GM19468 (cell line): ENCODE measurements at regions not wholly inside any gene's neighbourhood (a gene's known extent, or its start where the extent isn't known, plus 50 kb on each side); places are given as distances from the start of the nearest gene placed in this dataset.
"Not testable (repeated sequence)": the region's sequence is repeated elsewhere in the genome, so short reads cannot be mapped to it uniquely, and the experiment has no call there.

Experiments used
- ATAC-seq: cut with Tn5 transposase; IDR thresholded peaks from one replicate; pipeline ENCODE4 v1.9.1; 2021; ENCODE audit warnings: mild to moderate bottlenecking, moderate library complexity, moderate number of reproducible peaks; ENCODE audit not compliant: unreplicated experiment; ENCODE audit errors: extremely low read depth

DNA sequence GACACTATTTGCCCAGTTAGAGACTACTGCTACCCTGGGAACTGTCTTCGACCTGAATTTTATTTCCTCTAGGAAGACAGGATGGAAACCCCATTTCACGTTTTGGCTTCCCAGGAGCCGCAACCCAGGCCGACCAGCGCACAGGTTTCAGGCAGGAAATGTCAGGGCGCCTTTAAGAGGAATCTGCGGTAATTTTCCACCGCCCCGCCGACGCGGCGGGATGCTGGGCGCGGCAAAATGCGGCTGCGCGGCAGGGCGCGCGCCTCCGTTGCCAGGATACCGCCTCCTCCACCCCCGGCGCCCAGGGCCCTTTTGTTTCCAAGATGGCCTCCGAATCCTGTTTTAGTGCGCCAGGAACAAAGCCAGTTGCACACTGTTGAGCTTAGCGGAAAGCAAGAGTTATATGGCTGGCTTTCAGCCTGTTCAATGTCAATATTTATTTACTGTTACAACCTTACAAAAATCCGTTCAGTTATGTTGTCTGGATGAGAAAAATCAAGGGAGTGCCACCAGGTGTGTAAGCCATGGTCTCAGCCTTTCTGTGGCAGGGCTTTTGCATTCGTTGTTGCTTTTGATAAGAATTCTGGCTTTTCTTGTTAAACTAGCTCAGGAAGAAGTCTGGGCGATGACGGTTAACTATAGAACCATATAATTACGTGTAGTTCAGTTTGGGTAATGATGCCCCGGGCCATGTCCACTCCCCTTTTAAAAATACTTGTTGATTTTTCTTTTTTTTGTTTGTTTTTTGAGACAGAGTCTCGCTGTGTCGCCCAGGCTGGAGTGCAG, 79.7 kb upstream of the CHD2 start:
- peak; percentile 58 for ATAC-seq

DNA sequence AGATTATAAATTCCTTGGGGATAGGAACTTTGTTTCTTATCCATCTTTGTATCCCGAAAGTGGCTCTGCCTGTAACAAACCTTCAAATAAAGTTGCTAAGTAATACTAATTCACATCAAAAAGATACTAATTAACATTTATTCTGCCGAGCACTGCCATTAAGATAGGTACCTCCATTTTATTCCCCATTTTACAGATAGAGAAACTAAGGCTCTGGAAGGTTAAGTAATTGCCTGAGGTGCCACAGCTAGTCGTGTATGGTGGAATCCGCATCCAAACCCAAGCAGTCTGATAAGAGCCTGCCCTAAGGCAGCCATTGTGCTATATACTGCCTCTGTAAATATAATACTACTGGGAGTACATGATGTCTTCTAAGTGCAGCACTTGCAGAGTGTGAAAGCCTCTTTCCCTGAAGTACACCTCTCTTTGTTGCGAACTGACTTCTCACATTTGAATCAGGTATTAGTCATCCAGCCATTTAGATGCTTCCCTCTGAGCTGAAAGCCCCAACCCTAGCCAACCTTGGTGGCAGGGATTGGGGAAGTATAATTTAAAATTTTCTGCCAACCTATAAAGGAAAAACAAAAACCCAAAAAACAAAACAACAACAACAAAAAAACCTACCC, 78.5 kb upstream of the CHD2 start:
- no peak for ATAC-seq

DNA sequence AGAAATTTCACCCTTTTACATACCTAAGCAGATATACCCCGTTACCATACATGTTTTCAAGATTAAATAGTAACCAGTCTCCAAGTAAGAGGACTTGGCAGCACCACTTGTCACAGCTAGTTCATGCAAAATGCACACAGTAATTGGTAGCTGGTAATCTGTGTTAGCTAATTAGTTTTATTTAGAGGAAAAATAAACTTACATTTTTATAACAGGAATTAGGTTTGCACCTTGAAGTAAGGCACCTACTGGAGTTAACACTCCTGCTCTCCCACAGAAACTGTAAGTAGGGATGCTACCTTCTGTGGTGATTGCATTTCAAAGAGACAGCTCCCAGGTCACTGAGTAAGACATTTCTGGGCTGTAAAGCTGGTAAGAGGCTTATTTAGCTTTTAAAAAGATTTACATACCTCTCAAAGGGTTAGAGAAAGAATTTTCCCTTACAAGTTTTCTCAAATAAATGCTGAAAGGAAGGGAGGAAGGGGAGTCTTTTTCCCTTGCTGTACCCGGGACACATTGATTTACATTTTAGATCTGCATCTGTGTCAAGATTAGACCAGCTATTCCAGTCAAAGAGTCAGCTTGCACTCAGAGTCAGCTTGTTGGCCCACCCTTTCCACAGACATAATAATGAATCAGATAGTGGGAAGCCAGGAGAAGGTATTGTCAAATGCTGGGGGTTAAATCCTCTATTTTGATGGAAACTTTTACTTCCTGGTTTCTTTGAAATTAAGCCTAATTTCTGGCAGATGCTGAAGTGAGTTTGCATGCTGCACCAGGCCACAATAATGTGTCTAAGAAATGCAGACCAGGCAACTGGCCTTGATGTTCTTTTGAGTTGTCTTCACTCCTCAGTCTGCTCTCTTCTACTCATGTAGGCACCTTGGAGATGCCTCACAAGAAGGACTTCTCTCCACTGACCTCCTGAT, 77.6 kb upstream of the CHD2 start:
- no peak for ATAC-seq

DNA sequence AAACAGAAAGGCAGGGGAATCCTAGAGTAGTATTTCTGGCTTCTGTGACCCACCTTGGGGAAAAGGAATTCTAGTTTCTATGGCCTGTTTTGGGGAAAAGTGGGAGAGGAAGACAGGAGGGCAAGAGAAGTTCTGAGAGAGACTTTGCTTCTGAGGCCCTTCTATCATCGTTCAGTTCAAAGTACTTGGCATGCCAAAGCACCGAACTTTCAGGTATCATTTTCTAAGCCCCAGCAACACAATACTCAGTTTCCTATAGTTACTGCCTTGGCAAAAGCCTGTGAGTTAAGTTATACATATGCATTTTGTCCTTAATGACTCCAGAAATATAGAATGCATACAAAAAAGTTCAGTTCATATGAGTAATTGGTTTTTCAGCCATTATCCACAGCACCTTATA, 74.1 kb upstream of the CHD2 start:
- ATAC-seq: no peak

DNA sequence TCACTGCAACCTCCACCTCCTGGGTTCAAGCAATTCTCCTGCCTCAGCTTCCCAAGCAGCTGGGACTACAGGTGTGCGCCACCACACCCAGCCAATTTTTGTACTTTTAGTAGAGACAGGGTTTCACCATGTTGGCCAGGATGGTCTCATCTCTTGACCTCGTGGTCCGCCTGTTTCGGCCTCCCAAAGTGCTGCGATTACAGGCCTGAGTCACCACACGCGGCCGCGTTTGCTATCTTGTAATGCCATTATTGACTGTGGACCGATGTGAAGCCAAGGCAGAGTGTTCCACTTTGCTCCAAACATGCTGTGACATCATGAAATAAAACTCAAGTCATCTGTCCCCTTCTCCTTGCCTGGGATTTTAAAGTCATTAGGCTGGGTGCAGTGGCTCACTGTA, 72.1 kb upstream of the CHD2 start:
- ATAC-seq: not testable (repeated sequence)

DNA sequence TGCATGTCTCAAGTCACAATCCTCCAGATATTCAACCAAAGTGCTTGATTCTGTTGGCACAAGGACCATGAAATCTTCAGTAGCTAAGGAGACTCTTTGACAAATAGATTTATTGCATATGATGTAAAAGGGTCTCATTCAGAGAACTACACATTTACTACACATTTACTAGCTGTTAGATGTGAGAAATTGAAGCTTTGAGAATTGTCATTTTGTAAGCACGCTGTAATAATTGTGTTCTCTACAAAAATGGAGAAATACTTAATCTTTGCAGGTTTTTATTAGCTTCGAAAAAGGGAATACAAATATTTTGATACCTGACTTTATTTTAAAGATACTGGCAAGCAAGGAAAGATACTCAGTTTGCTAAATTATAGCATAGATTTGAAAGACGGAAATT, 70.2 kb upstream of the CHD2 start:
- no peak for ATAC-seq

DNA sequence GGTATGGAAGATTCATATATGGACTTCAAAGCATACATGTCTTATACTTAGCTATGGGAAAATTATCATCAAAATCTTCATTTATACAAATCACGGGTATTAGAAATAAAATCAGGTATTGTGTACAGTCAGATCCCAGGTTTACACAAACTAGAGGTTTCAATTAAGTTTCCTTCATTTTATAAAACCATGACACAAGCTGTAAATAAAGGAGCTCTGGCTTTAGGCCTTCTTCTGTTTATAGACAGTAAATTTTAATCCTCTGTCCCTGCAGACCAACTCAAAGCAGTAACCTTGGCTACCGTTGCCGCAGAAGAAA, 68.8 kb upstream of the CHD2 start:
- no peak for ATAC-seq

DNA sequence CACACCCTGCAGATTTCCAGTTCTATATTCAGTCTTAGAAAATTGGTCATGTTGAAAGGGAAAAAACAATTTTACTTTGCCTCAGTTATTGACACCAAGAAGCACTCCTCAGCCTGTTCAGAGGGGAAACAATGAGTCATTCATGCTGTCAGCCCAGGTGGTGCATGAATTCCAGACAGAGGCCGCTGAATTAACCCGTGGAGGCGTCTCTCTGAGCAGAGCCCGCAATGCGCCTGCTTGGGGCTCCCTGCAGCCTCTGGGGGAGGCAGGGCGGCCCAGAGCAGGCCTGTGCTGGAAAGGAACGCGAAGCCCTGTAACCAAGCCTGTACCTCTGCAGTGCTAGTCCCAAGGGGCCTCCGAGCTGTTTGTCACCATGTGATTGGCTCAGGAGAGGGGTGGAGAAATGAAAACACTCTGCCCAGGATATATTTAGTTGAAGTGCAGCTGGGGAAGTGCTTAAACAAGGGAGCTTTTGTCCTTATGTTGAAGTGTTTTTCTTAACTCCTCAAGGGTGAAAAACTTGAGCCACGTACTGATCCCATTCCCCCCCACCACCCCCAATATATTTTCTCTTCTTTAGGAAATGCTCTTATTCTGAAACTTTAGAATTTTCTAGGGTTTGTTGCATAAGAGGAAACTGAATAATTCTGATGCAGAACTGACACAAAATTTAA, 68.3 kb upstream of the CHD2 start:
- ATAC-seq: peak; percentile 97

DNA sequence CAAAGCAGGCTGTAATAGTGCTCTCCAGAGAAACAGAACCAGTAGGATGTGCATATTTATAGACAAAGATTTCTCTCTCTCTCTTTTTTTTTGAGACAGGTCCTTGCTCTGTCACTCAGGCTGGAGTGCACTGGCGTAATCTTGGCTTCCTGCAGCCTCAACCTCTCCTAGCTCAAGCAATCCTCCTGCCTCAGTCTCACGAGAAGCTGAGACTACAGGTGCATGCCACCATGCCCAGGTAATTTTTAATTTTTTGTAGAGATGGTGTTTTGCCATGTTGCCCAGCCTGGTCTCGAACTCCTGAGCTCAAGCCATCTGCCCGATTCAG, 67.1 kb upstream of the CHD2 start:
- ATAC-seq: no peak

DNA sequence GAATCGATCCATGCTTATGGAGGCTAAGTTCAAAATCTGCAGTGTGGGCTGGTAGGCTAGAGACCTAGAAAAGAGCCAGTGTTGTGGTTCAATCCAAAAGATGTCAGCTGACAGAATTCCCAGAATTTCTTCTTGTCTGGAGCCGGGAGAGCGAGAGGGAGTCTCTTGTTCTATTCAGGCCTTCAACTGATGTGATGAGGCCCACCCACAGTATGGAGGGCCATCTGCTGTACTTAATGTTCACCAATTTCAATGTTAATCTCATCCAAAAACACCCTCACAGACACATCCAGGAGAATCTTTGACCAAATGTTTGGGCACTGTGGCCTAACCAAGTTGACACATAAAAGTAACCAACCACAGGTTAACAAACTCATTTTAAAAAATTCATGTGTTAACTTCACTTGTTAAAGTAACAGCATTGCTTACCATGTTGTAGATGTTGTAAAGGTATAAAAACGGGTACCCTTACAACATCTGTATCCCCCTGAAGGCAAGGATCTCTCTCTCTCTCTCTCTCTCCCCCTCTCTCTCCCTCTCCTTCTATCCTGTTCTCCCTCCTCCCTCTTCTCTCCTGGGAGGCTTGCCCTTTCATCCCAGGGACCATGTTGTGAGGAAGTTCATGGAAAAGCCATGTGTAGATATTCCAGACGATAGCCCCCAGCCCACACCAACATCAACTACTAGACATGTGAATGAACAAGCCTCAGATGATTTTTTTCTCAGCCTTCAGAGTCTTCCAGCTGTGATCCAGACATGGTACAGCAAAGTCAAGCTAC, 66.4 kb upstream of the CHD2 start:
- ATAC-seq: no peak

DNA sequence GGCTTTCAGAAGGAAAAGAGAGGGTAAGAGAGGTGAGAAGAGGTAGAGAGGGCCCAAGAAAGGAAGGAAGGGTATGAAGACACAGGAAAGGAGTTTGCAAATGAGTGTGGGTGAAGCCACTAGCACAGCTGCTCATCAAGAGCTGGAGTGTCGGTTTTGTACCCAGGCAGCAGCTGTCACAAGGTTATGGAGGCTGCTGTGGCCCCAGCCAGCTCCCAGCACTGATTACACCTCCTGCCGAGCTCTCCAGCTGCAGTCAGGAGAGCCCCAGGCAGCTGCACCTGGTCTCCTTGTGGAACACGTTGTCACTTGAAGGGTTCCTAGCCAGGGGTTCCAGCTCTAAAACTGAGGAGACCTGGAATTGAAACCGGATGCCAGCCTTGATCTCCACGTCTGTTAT, 60.4 kb upstream of the CHD2 start:
- peak; percentile 73 for ATAC-seq

DNA sequence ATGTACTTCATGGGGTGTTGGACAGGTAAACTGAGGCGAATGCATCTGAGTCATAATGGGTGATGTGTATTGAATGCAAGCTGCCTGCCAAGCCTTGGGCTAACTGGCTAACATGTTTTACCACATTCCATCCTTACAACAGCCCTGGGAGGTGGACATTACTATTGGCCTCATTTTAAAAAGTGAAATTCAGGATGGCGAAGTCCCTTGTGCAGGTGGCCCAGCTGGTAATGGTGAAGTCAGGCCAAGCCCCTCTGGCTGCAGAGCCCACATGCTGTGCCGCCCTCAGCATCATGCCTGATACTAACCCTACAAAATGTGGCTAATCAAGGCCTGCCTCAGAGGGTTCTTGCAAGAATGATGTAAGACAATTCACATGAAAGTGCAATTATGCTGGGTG, 60.0 kb upstream of the CHD2 start:
- no peak for ATAC-seq

DNA sequence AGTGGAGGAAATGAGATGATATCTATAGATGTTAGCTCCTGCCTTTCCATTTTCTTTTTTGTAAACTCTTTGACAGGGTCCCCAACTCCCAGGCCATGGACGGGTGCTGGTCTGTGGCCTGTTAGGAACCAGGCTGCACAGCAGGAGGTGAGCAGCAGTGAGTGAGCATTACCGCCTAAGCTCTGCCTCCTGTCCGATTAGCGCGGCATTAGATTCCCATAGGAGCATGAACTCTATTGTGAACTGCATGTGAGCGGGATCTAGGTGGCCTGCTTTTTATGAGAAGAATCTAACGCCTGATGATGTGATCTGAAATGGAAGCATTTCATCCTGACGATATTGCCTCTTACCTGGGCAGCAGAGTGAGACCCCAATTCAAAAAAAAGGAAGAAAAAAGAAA, 56.8 kb upstream of the CHD2 start:
- no peak for ATAC-seq

DNA sequence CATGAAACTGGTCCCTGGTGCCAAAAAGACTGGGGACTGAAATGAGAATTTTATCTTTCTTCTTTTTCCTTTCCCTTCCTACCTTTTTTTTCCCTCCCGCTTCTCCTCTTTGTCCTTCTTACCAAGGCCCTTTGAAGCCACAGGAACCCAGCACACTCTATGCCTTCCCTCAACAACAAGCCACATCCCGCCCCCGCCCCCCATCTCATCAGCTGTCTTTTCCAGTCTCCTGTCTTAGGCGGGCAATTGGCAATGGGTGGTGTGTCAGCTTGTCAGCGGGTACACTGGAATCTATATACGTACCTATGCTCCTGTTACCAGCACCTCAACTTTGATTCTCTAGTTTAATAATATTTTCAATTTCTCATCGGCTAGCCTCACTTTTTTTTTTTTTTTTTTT, 56.3 kb upstream of the CHD2 start:
- no peak for ATAC-seq

DNA sequence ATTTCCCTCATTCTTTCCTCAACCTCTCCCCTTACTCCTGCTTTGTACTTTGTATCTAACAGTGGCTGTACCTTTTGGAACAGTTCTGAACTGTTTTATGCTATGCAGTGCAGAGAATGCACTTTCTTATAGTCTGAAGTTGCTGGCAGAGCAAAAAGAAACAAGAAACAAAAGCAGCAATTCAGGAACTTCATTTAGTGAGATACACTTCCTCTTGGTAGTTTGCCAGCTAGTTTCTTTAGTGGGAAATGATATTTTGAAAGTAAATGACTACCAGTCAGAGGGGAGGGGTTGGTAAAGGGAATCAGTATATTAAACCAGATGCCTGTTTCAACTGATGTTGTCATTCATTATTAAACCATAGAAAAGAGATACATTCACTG, 55.0 kb upstream of the CHD2 start:
- ATAC-seq: peak; percentile 63

DNA sequence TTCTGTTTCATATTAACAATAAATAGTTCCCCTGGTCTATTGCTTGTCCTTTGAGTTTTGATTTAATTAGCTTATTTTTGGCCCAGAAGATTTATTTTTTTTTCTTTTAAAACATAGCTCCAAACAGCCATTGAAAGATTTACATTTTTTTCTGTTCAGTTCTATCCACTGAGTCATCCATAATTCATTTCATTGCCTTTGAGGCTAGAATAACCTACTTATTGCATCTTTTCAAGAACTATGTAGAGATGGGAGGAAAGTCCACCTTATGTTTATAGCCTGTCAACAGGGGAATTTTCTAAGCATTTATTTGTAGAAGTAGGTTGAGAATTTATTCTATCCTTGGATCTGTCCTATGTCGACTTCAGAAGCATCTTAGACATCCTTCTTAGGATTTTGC, 53.4 kb upstream of the CHD2 start:
- no peak for ATAC-seq

DNA sequence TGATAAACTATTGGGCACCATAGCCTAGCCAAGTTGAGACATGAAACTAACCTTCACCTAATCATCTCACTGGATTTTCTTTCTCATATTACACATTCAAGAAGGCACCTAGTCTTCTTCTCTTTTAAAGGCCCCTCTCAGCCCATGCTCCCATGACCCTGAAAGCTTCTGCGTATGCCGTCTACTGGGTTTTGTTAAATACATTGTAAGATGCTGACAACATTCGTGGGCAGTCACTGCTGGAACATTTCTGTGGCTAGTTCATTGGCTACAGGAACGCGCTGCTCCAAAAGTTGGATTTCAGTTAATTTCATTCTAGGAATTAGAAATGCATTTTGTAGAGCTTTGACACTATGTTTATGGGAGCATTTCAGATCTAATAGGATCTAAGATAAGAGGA, 52.3 kb upstream of the CHD2 start:
- ATAC-seq: no peak

DNA sequence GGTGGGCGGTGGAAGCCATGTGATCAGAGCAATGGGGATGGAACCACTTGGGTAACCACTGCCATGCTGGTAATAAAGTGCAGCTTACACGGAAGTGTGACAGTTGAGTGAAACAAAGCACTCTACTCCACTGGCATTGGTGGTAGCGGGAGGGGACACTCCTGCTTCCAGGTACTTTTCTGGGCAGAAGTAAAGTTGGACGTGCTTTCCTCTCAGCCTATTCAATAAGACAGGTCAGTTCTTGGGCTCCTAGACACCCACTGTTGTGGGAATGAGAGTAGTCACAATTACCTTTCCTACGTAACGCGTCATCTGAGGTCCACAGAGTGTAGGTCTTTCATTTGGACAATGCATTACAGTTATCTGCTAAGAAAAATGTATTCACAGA, 51.7 kb upstream of the CHD2 start:
- no peak for ATAC-seq

DNA sequence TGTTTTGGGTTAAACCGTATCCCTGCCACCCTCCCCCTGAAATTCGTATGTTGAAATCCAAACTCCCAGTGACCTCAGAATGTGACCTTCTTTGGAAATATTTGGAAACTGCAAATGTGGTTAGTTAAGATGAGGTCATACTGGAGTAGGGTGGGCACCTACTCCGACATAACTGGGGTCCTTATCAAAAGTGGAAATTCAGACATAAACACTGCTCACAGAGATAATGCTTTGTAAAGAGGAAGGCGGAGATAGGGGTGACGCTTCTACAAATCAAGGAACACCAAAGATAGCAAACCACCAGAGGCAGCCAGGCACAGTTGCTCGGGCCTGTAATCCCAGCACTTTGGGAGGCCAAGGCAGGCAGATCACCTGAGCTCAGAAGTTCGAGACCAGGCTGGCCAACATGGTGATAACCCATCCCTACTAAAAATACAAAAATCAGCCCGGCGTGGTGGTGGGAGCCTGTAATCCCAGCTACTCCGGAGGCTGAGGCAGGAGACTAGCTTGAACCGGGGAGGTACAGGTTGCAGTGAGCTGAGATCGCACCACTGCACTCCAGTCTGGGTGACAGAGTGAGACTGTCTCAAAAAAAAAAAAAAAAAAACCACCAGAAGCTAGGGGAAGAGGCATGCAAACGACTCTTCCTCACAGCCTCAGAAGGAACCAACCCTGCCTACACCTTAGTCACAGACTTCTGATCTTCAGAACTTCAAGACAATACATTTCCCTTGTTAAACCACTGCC, 51.1 kb upstream of the CHD2 start:
- no peak for ATAC-seq
